ENCODE measurements at regions not wholly inside any gene's neighbourhood (a gene's known extent, or its start where the extent isn't known, plus 50 kb on each side); places are given as distances from the start of the nearest gene placed in this dataset.

DNA sequence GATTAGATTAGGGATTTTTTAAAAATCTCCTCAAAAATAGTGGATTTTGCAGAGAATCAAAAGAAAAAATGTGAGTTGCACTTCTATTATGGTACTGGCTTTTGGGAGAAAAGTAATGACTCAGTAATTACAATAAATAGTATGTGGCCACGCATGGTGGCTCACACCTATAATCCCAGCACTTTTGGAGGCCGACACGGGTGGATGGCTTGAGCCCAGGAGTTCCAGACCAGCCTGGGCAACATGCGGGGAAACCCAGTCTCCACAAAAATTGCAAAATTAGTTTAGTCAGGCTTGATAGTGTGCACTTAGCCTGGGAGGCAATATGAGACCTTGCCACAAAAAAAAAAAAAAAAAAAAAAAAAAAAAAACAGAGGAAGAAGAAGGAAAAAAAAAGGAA, 1098.2 kb downstream of the ZPLD1 start (continued):
- TF ChIP-seq CTBP2 (IDR thresholded peaks at IDR 0.05; ENCODE audit: borderline replicate concordance, insufficient read depth, insufficient read length, low read length) (no peak), E2F6 (IDR thresholded peaks at IDR 0.05) (no peak), SP4 (IDR thresholded peaks at IDR 0.05; ENCODE audit: low read length) (no peak), TAF7 (optimal IDR thresholded peaks at IDR 0.05; ENCODE audit: borderline replicate concordance, low read depth, low read length) (no peak), CHD7 (IDR thresholded peaks at IDR 0.05; ENCODE audit: insufficient replicate concordance, low read length) (no peak), NANOG (IDR thresholded peaks at IDR 0.05; ENCODE audit: insufficient read depth, low read depth, low read length, poor library complexity, severe bottlenecking) (no peak)
